Spleen (tissue), 7 donors: ENCODE measurements at regions not wholly inside any gene's neighbourhood (a gene's known extent, or its start where the extent isn't known, plus 50 kb on each side); places are given as distances from the start of the nearest gene placed in this dataset.

Experiments used
- POLR2A ChIP-seq, 3 donors: fragments of 450-650 bp; IDR thresholded peaks; one replicate each; pipeline ENCODE4 v1.5.1; 2017; ENCODE audit warnings: antibody characterized with exemption in 3 of 3, mild to moderate bottlenecking in 1 of 3
- POLR2AphosphoS5 ChIP-seq, 3 donors: sonication (generic); formaldehyde crosslinking; IDR thresholded peaks; one replicate each; pipeline ENCODE4 v1.5.1; 2017; ENCODE audit warnings: antibody characterized with exemption in 3 of 3
- TF ChIP-seq, protein P1 (sequence below), 11 experiments: fragments of 200-600 bp in 7 of 11; fragments of 450-650 bp in 4 of 11; sonication (generic) in 4 of 11; IDR thresholded peaks in 8 of 11; conservative IDR thresholded peaks in 3 of 11; 1 replicate in 7 of 11; 2 replicates in 4 of 11; pipeline versions ENCODE4 v1.4.0 to v1.8.0; 2016 to 2021; ENCODE audit warnings: antibody characterized with exemption in 11 of 11, inconsistent platforms in 4 of 11, mild to moderate bottlenecking in 1 of 11
- donor health status: DM: no; HTN: no; CAD: no; lungs with moderate emphysema.
- donor health status: DM: no; HTN: no; CAD: no.
- donor health status: DM: no; HTN: no; CAD: no.

DNA sequence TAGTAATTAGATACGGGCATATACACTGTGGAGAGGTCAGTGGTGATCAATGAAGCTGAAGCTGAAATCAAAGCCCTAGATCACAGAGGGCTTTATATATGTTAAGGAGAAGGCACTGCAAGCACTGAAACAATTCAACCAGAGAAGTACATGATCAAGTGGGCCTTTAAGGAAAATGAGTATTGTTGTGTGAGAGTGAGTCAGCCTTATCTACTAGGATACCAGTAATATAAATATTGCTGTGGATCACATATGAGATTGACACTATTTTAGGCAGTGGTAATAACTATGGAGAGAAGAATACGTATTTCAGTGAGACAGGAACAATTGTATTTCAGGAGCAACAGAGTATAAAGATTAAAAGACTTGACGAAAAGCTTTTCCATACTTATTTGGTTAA is 1172.2 kb upstream of the GJE1 start:
- no peak for TF ChIP-seq POLR2A (IDR thresholded peaks at IDR 0.05)
- TF ChIP-seq, protein P1, sequence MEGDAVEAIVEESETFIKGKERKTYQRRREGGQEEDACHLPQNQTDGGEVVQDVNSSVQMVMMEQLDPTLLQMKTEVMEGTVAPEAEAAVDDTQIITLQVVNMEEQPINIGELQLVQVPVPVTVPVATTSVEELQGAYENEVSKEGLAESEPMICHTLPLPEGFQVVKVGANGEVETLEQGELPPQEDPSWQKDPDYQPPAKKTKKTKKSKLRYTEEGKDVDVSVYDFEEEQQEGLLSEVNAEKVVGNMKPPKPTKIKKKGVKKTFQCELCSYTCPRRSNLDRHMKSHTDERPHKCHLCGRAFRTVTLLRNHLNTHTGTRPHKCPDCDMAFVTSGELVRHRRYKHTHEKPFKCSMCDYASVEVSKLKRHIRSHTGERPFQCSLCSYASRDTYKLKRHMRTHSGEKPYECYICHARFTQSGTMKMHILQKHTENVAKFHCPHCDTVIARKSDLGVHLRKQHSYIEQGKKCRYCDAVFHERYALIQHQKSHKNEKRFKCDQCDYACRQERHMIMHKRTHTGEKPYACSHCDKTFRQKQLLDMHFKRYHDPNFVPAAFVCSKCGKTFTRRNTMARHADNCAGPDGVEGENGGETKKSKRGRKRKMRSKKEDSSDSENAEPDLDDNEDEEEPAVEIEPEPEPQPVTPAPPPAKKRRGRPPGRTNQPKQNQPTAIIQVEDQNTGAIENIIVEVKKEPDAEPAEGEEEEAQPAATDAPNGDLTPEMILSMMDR (IDR thresholded peaks at IDR 0.05 in 8 of 11, conservative IDR thresholded peaks at IDR 0.05 in 3 of 11), result no peak
- no peak for TF ChIP-seq POLR2AphosphoS5 (IDR thresholded peaks at IDR 0.05)
